ENCODE measurements at regions not wholly inside any gene's neighbourhood (a gene's known extent, or its start where the extent isn't known, plus 50 kb on each side); places are given as distances from the start of the nearest gene placed in this dataset.
"Not testable (repeated sequence)": the region's sequence is repeated elsewhere in the genome, so short reads cannot be mapped to it uniquely, and the experiment has no call there.

- DNase-seq (ENCODE audit: insufficient read length, low spot score) (no peak), FAIRE-seq (no peak)
- no peak for TF ChIP-seq POLR2A (IDR thresholded peaks at IDR 0.05; ENCODE audit: low read depth, low read length)
These were observed 77.1 kb upstream of the RXFP1 start for GRCh38 chr4:158444621-158445020.

- TF ChIP-seq POLR2A (IDR thresholded peaks at IDR 0.05; ENCODE audit: low read depth, low read length): no peak
- FAIRE-seq (no peak), DNase-seq (ENCODE audit: insufficient read length, low spot score) (no peak)
These were observed 75.6 kb upstream of the RXFP1 start for GRCh38 chr4:158446106-158446505.

GRCh38 chr4:158450741-158451140 lies 70.9 kb upstream of the RXFP1 start:
- FAIRE-seq: no peak
- no peak for TF ChIP-seq POLR2A (IDR thresholded peaks at IDR 0.05; ENCODE audit: low read depth, low read length)
- no peak for DNase-seq (ENCODE audit: insufficient read length, low spot score)

- DNase-seq (ENCODE audit: insufficient read length, low spot score); FAIRE-seq: not testable (repeated sequence)
These were observed 69.6 kb upstream of the RXFP1 start for GRCh38 chr4:158452116-158452515.

GRCh38 chr4:158458271-158458895 lies 63.3 kb upstream of the RXFP1 start:
- no peak for FAIRE-seq
- TF ChIP-seq POLR2A (IDR thresholded peaks at IDR 0.05; ENCODE audit: low read depth, low read length): no peak
- DNase-seq (ENCODE audit: insufficient read length, low spot score): no peak

GRCh38 chr4:158459085-158459820 lies 62.4 kb upstream of the RXFP1 start:
- FAIRE-seq (no peak), DNase-seq (ENCODE audit: insufficient read length, low spot score) (no peak)
- TF ChIP-seq POLR2A (IDR thresholded peaks at IDR 0.05; ENCODE audit: low read depth, low read length): no peak

- DNase-seq (ENCODE audit: insufficient read length, low spot score) (no peak), FAIRE-seq (no peak)
- no peak for TF ChIP-seq POLR2A (IDR thresholded peaks at IDR 0.05; ENCODE audit: low read depth, low read length)
These were observed 60.3 kb upstream of the RXFP1 start for GRCh38 chr4:158461336-158461735.

GRCh38 chr4:158462611-158463010 lies 59.1 kb upstream of the RXFP1 start:
- TF ChIP-seq POLR2A (IDR thresholded peaks at IDR 0.05; ENCODE audit: low read depth, low read length): no peak
- no peak for FAIRE-seq

More at GRCh38 chr4:158462611-158463010, 59.1 kb upstream of the RXFP1 start:
- no peak for DNase-seq (ENCODE audit: insufficient read length, low spot score)
